Vagina (tissue), 2 donors: ENCODE measurements at regions not wholly inside any gene's neighbourhood (a gene's known extent, or its start where the extent isn't known, plus 50 kb on each side); places are given as distances from the start of the nearest gene placed in this dataset.

Source experiments
- DNase-seq, 2 donors: peaks; one replicate each; pipeline ENCODE4 v3.0.0-alpha.2; 2017; ENCODE audit errors: extremely low spot score in 2 of 2
- H3K27ac ChIP-seq: fragments of 200-600 bp; sonication (generic); one replicate; pipeline ENCODE4 v1.5.1; 2019
- H3K27me3 ChIP-seq: fragments of 200-600 bp; sonication (generic); one replicate; pipeline ENCODE4 v1.5.1; 2019
- H3K36me3 ChIP-seq, 2 donors: fragments of 200-600 bp; sonication (generic); one replicate each; pipeline ENCODE4 v1.5.1; 2017 to 2019
- H3K4me1 ChIP-seq: fragments of 200-600 bp; sonication (generic); one replicate; pipeline ENCODE4 v1.5.1; 2019
- H3K4me3 ChIP-seq, 2 donors: fragments of 200-600 bp; sonication (generic); 1 replicate in 1 of 2; 2 replicates in 1 of 2; pipeline ENCODE4 v1.5.1; 2016 to 2019
- H3K9me3 ChIP-seq: fragments of 200-600 bp; sonication (generic); one replicate; pipeline ENCODE4 v1.5.1; 2019
- POLR2A ChIP-seq, 2 donors: fragments of 450-650 bp; IDR thresholded peaks; one replicate each; pipeline ENCODE4 v1.6.1; 2017; ENCODE audit warnings: antibody characterized with exemption in 2 of 2, mild to moderate bottlenecking in 2 of 2, moderate library complexity in 2 of 2
- POLR2AphosphoS5 ChIP-seq, 2 donors: sonication (generic); formaldehyde crosslinking; IDR thresholded peaks; one replicate each; pipeline ENCODE4 v1.9.0; 2017; ENCODE audit warnings: antibody characterized with exemption in 2 of 2, mild to moderate bottlenecking in 2 of 2, low read depth in 1 of 2; ENCODE audit not compliant: insufficient read depth in 1 of 2
- intact Hi-C: fragments of 100-400 bp; cut with DNase I; formaldehyde crosslinking; loops from one replicate; pipeline ENCODE4 v1.15.1; 2023
- TF ChIP-seq, protein P1 (sequence below), 3 experiments: fragments of 450-650 bp in 2 of 3; fragments of 200-600 bp in 1 of 3; sonication (generic) in 1 of 3; IDR thresholded peaks; one replicate each; pipeline ENCODE4 v1.5.1; 2017 to 2019; ENCODE audit warnings: antibody characterized with exemption in 3 of 3, mild to moderate bottlenecking in 2 of 3, moderate library complexity in 2 of 3

DNA sequence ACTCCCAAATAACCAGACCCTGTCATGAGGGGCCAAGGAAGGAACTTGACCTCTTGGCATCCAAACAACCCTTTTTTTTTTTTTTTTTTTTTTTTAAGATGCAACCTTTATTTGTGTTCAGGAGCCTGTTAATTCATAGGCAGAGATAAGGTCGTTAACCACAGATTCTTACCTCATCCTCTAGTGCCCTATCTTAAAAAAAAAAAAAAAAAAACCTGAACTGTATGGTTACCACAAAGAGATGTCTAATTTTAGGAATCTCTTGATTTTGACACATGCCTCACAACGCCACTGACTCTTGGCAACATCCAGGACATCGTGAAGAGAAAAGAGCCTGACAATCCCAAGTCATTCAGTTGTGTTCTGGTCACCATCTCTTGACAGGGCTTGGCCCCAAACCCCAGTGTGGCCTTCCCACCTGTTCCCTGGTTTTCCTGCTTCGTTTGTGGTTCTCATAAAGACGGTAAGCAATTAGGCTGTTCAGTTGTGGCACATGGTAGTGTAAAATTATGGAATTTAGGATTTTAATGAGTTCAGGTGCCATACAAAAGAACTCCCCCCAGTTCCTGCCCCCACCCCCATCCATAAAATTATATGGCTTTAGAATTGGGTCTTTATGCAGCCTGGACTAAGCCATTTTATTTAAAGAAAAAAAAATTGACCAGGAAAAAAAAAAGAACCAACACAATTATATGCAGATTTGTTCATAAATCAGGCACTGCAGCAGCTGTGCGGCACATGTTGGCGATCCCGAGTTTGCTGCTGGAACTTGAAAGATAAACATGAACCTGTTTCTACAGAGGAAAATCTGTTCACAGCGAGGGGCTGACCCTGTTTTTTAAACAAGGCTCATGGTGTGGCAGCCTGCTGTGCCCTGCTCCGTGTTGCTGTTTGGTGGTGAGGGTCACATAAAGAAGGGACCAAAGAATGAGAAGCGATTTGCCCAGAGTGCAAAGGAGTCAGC lies 267.8 kb upstream of the CLINT1 start:
- H3K9me3 ChIP-seq, result no peaks in the 10 kb centered on the region
- no peak overlapping the region for H3K27ac ChIP-seq
- H3K4me3 ChIP-seq, result no peak overlapping the region
- no peaks in the 10 kb centered on the region for H3K27me3 ChIP-seq
- H3K4me1 ChIP-seq, result no peaks in the 10 kb centered on the region
- DNase-seq, result no peak
- intact Hi-C loops, result no loop called here
- no peaks in the 10 kb centered on the region for H3K36me3 ChIP-seq
- TF ChIP-seq POLR2A (IDR thresholded peaks at IDR 0.05) (no peak), POLR2AphosphoS5 (IDR thresholded peaks at IDR 0.05; ENCODE audit: insufficient read depth in 1 of 2, low read depth in 1 of 2) (no peak)
- TF ChIP-seq, protein P1, sequence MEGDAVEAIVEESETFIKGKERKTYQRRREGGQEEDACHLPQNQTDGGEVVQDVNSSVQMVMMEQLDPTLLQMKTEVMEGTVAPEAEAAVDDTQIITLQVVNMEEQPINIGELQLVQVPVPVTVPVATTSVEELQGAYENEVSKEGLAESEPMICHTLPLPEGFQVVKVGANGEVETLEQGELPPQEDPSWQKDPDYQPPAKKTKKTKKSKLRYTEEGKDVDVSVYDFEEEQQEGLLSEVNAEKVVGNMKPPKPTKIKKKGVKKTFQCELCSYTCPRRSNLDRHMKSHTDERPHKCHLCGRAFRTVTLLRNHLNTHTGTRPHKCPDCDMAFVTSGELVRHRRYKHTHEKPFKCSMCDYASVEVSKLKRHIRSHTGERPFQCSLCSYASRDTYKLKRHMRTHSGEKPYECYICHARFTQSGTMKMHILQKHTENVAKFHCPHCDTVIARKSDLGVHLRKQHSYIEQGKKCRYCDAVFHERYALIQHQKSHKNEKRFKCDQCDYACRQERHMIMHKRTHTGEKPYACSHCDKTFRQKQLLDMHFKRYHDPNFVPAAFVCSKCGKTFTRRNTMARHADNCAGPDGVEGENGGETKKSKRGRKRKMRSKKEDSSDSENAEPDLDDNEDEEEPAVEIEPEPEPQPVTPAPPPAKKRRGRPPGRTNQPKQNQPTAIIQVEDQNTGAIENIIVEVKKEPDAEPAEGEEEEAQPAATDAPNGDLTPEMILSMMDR (IDR thresholded peaks at IDR 0.05), result no peak

DNA sequence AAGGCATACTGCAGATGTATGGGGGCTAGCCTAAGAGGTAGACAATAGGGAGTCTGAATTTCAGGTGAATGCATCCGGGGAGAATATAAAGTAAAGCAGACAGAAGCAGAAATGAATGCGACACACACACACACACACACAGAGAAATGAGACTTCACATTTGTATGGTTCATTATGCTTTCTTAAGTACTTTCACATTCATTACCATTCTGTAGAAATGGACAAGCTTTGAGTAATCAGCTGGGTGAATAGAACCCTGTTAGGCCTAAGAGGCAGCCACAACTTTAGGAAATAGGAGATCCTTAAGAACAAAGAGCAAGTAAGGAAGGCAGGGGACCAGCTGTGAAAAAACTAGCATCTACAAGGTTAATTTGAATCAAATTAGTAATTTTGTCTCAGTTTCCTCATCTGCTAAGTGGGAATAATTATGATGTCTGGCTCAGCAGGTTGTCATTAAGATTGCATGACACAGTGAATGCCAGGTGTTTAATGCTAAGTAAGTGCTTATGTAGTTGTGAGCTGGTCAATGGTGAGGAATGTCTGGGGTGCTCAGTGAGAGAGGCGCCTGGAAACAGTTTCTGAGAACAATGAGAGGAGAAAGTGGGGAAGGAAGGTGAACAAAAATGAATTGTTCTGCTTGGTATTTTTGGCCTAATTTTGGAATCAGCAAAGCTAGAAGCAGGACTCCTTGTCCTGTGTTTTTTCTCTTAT lies 265.8 kb upstream of the CLINT1 start:
- no peak for DNase-seq
- Histone ChIP-seq H3K27me3 (no peaks in the 10 kb centered on the region), H3K4me3 (no peak overlapping the region), H3K27ac (no peak overlapping the region), H3K36me3 (no peaks in the 10 kb centered on the region), H3K4me1 (peaks cover 8% of the 10 kb centered on the region), H3K9me3 (no peaks in the 10 kb centered on the region)
- TF ChIP-seq, protein P1 (IDR thresholded peaks at IDR 0.05), result no peak
- TF ChIP-seq POLR2A (IDR thresholded peaks at IDR 0.05), result no peak
- TF ChIP-seq POLR2AphosphoS5 (IDR thresholded peaks at IDR 0.05; ENCODE audit: insufficient read depth in 1 of 2, low read depth in 1 of 2), result no peak
- intact Hi-C loops, result no loop called here

DNA sequence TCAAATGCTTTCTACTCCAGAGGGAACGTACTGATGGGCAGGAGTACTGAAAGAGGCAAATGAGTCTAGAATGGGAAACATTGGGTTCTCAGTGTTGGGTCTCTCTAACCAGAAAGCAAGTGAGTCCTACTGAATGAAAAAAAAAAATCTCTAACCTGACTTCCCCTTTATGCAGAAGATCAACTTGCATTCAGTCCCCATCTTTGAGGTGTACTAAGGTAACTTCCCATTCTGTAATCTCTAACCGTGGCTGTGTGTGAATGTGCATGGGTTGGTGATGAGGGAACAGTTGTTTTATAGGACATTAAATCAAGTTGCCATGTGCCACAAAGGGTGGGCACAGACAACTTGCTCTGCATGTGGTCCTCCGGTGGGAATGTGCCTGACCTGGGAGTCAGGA lies 264.6 kb upstream of the CLINT1 start:
- intact Hi-C loops, result no loop called here
- no peaks in the 10 kb centered on the region for H3K9me3 ChIP-seq
- no peaks in the 10 kb centered on the region for H3K36me3 ChIP-seq
- H3K27ac ChIP-seq, result no peak overlapping the region
- DNase-seq, result no peak
- no peaks in the 10 kb centered on the region for H3K27me3 ChIP-seq
- peaks cover 8% of the 10 kb centered on the region for H3K4me1 ChIP-seq
- TF ChIP-seq POLR2AphosphoS5 (IDR thresholded peaks at IDR 0.05; ENCODE audit: insufficient read depth in 1 of 2, low read depth in 1 of 2) (no peak), POLR2A (IDR thresholded peaks at IDR 0.05) (no peak)
- TF ChIP-seq, protein P1 (IDR thresholded peaks at IDR 0.05), result no peak
- H3K4me3 ChIP-seq, result no peak overlapping the region

DNA sequence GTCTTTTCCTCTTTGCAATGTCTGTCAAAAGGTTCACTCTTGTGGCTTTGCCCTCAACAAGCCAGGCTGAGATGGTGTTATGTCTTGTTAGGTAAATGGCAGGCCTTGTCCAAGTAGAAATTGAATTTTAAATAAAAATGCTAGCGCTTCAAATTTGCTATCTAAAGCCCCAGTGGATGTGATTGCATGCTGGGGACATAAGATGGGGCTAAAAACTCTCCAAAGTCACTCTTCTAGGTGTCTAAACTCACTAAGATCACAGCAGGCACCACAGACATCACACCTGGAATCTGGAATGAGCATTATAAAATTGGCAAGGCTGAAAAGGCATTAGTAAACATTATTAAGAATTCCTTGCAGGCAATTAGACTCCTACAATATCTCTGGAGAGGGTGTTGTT lies 262.7 kb upstream of the CLINT1 start:
- intact Hi-C loops, result no loop called here
- H3K9me3 ChIP-seq, result no peaks in the 10 kb centered on the region
- H3K4me3 ChIP-seq, result no peak overlapping the region
- DNase-seq, result no peak
- no peaks in the 10 kb centered on the region for H3K27me3 ChIP-seq
- no peak overlapping the region for H3K27ac ChIP-seq
- H3K36me3 ChIP-seq, result no peaks in the 10 kb centered on the region
- peaks cover 8% of the 10 kb centered on the region for H3K4me1 ChIP-seq
- TF ChIP-seq, protein P1 (IDR thresholded peaks at IDR 0.05), result no peak
- TF ChIP-seq POLR2A (IDR thresholded peaks at IDR 0.05) (no peak), POLR2AphosphoS5 (IDR thresholded peaks at IDR 0.05; ENCODE audit: insufficient read depth in 1 of 2, low read depth in 1 of 2) (no peak)
